SH-SY5Y (cell line): ENCODE measurements at regions not wholly inside any gene's neighbourhood (a gene's known extent, or its start where the extent isn't known, plus 50 kb on each side); places are given as distances from the start of the nearest gene placed in this dataset.

ENCODE experiments used
- GATA2 ChIP-seq: IDR thresholded peaks from 2 replicates; pipeline ENCODE4 v1.6.1; 2011; ENCODE audit warnings: mild to moderate bottlenecking, low read depth, low read length
- GATA3 ChIP-seq: IDR thresholded peaks from 2 replicates; pipeline ENCODE4 v1.6.1; 2011; ENCODE audit warnings: low read depth, mild to moderate bottlenecking, low read length, moderate library complexity

DNA sequence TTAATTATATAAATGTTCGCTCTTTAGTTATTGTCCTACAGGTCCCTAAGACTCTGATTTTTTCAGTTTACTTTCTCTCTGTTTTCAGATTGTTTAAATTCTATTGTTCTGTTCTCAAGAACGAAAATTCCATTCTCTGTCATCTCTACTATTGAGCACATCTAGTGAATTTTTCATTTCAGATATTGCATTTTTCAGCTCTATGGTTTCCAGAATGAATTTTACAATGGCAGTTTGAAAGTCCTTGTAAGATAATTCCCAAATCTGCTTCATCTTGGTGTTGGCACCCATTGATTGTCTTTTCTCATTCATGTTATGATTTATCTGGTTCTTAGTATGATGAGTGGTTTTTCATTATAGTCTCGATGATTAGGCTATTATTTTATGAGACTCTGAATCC is 519.6 kb upstream of the LRFN5 start:
- TF ChIP-seq GATA2 (no peak), GATA3 (no peak)

DNA sequence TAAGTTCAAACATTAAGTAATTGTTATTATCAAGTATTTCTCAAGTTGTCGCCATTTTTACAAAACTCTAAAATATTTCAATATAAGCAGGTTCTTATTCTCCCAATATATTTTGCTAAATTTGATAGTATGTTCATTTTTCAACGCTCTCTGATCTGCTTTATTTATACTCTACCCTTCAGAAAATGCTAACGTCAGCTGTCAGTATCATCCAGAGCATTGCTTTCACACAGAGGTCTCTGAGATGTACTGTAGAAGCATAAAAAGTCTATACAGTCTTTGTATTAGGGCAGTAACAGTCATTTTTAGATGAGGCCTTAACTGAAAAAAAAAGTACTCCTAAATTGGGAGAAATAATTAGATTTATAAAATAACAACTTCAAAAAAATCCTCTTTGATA is 533.1 kb upstream of the LRFN5 start:
- no peak for TF ChIP-seq GATA2
- no peak for TF ChIP-seq GATA3

DNA sequence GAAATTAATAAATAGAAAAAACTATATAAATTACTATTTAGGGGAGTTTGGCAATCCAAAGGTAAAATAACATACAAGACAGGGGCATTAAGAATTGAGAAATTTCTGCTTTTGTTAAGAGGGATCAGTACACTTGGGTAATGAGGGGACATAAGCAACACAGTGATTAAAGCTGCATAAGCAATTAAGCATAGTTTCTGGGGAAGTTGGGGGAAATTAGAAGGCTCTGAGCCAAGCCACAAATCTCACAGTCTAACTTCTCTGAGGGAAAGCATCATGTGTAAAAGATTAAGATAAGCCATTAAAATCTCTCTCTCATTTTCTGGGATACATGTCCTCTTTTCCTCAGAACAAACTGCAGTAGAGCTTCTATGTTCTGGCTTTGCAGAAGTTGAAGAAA is 533.9 kb upstream of the LRFN5 start:
- TF ChIP-seq GATA2, result no peak
- no peak for TF ChIP-seq GATA3

DNA sequence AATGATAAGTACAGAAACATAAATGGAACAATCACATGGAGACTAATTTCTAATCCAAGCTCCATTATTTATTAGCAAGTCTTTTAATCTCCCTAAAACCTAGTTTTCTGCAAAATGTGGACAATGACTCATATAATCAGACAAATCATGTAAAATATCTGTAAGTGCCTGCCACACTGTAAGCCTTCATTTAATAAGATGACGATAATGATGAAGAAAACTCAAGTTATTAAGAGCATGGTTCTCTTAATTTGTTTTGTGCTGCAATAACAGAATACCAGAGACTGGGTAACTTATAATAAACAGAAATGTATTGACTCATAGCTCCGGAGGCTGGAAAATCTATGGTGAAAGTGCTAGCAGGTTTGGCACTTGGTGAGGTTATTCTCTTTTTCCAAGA is 535.3 kb upstream of the LRFN5 start:
- no peak for TF ChIP-seq GATA3
- no peak for TF ChIP-seq GATA2

DNA sequence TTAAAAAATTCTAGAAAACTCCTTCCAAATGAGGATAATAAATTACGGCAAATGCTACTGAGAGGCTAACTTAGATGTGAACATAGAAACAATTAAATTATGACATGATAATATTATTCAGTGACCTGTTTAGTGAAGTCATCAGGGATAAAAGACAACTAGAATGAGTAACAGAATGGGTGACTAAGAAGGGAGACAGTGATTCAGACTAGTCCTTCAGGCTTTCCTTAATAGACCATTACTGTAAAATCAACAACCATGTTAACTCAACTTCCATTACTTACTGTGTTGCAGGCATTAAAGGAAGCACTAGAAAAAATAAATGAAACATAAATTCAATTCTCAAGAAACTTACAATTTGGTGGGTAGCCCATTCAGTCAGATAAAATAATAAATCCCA is 543.9 kb upstream of the LRFN5 start:
- TF ChIP-seq GATA3 (no peak), GATA2 (no peak)

DNA sequence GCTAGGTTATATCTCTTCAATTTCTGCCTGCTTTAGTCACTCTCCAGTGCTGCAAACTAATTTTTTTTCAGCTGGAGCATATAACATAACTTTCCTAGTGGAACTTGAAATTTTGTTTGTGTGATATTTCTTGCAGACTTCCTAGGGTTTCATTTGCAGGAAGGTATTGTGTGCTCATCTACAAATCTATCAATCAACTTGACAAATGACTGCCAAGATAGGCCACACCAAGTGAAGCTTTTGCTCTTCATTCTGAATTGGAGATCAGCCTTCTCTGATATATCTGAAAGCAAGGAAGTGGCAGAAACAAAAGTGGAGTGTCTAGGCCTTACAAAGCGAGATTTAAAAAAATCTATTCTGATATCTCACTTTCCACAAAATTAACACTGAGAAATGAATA is 551.1 kb upstream of the LRFN5 start:
- TF ChIP-seq GATA3 (no peak), GATA2 (no peak)

DNA sequence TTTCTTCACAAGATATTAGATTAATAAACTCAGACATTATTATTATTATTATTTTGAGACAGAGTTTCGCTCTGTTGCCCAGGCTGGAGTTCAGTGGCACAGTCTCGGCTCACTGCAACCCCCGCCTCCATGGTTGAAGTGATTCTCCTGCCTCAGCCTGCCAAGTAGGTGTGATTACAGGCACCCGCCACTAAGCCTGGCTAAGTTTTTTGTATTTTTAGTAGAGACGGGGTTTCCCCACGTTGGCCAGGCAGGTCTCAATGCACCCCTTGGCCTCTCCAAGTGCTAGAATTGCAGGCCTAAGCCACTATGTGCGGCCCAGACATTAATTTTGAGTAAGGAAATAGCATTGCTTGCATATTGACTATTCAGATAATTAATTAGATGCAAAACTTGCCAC is 554.9 kb upstream of the LRFN5 start:
- TF ChIP-seq GATA2 (no peak), GATA3 (no peak)

DNA sequence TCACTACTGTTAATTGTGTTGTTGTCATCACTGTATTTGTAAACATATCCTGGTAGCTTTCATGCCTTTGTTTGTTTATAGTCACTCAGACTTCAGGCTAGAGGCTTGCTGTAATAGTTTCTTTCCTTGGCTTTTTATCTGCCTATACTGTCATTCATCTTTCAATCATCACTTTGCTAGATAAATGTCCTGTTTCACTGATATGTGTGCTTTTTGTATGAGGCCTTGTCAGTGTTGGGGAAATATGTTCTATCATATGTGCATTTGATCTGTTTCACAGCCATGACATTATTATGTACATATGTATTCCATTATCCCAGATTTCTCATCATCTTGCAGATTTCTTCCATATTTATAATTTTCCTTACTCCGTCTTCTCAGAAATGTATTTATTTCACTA is 558.9 kb upstream of the LRFN5 start:
- TF ChIP-seq GATA3, result no peak
- no peak for TF ChIP-seq GATA2

DNA sequence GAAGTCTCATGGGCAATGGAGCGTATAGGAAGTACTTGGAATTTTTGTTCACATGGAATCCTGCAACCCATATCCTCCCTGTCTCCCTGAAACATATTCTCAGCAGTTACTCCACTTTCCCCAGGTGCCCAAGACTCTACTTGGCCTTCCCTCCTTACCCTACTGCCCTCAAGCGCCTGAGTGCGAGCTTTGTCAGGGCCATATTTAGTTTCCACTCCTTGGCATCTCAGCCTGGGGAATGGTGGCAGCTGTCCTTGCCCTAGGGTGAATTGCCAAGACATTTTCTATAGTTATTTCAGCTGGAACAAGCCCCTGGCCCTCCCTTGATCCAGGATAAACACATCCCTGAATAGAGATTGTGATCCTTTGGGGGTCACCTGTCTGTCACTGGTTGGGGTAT is 569.3 kb upstream of the LRFN5 start:
- no peak for TF ChIP-seq GATA3
- no peak for TF ChIP-seq GATA2

DNA sequence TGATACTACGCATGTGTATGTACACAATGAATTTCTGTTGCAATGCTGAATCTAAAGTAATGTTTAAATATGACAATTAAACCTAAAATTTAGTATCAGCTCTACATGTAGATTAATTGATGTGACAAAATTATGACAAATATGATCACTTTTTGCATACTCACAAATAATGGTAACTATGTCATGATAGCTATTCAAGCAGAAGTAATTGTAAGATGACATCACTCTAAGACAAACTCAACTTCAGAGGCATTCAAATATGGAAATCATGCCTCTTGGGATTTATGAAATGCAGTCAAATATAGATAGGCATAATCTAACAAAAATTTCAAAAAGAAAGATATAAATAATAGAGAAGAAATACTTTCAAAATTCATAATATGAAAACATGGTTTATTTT is 571.7 kb upstream of the LRFN5 start:
- TF ChIP-seq GATA2 (no peak), GATA3 (no peak)

DNA sequence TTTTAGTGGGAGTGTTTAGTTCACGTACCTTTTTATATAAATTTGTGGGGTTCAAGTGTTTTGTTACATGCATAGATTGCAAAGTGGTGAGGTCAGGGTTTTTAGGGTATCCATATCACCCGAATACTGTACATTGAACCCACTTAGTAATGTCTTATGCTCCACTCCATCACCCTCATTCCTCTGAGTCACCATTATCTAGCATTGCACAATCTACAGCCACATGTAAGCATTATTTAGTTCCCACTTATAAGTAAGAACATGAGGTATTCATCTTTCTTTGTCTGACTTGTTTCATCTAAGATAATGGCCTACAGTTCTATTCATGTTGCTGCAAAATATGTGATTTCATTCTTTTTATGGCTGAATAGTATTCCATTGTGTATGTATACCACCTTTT is 583.7 kb upstream of the LRFN5 start:
- TF ChIP-seq GATA2, result no peak
- no peak for TF ChIP-seq GATA3

DNA sequence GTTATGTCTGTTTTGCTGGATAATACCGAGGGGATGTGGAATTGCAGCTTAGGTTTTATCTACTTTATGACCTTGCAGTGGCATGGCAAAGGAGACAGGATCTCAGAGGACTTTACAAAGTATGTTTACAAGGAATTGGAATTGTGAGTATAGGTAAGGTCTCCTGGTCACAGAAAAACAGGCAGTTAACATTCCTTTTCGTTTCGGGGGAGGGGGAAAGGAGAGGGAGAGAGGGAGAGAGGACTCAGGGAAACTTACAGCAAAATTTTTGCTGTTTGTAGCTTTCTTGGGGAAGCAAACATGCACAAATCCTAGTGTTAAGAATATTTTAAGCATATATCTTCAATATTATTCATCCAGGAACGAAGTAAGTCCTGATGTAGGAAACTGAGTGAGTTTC is 590.5 kb upstream of the LRFN5 start:
- TF ChIP-seq GATA3, result no peak
- no peak for TF ChIP-seq GATA2

DNA sequence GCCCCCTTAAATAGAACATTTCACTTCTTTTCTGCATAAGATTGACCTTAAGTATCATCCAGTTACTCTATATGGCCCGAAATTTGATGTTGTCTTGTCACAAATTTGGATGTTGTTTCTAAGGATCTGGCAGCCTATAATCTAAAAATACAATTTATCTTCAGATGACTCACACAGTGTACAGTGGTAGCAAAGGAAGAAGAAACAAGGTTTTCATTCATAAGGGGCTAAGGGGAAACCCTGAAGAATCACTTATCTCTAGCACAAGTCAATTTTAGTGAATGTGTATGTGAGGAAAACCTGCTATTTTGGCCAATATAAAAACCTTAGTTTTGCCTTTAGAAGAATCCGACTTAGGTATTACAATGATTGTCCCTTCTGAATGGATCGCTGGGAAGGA is 606.3 kb upstream of the LRFN5 start:
- no peak for TF ChIP-seq GATA2
- TF ChIP-seq GATA3, result no peak

DNA sequence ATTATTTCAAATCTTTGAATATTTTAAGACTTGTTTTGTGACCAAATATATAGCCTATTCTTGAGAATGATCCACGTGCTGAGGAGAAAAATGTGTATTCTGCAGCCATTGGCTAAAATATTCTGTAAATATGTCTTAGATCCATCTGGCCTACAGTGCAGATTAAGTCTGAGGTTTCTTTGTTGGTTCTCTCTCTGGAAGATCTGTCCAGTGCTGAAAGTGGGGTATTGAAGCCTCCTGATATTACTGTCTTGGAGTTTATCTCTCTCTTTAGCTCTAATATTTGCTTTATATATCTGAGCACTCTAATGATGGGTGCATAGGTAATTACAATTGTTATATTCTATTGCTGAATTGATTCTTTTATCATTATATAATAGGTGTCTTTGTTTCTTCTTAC is 617.4 kb upstream of the LRFN5 start:
- no peak for TF ChIP-seq GATA2
- TF ChIP-seq GATA3, result no peak

DNA sequence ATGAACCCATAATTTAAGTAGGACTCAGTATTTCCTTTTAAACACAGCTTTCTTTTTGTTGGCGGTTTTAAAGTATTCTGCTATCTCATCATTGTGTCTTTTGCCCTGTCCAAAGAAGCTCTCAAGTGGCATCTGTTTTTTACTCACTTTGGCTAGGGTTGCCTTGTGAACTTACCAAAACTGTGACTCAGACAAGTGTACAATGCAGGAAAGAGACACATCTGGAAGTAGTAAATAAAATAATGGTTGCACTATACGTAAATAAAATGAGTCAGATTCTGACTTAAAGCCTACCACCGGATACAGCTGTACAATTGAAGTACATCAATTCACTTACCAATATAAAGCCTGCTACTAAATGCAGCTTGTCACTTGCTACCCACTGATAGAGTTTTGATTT is 619.2 kb upstream of the LRFN5 start:
- TF ChIP-seq GATA3 (no peak), GATA2 (no peak)

DNA sequence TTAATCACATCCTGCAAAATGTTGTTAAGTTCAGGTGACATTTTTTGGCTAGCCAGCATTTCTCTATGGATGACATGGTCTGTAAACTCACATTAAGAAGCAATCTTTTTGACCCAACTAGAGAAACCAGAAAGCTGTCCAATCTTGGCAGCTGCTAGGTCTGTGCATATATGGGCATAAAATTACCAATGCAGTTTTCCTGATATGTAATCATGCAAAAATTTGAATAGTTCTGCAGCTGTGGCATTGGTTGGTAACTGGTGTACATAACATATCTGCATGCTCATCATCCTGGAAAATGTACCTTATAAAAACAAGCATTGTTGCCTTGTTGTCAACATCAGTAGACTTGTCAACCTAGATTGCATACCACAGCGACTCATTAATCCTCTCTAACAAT is 620.0 kb upstream of the LRFN5 start:
- TF ChIP-seq GATA3 (no peak), GATA2 (no peak)

DNA sequence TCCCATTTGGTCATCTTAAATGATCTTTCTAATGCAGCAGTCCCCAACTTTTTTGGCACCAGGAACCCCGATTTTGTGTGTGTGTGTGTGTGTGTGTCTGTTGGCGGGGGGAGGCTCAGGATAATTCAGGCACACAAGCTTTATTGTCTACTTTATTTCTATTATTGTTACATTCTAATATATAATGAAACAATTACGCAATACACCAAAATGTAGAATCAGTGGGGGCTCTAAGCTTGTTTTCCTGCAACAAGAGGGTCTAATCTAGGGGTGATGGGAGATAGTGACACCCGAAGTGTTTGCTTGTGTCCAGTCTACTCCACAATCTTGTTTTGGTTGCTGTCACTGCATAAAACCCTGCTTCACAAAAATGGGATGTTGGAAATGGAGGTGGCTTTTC is 621.1 kb upstream of the LRFN5 start:
- no peak for TF ChIP-seq GATA3
- no peak for TF ChIP-seq GATA2

DNA sequence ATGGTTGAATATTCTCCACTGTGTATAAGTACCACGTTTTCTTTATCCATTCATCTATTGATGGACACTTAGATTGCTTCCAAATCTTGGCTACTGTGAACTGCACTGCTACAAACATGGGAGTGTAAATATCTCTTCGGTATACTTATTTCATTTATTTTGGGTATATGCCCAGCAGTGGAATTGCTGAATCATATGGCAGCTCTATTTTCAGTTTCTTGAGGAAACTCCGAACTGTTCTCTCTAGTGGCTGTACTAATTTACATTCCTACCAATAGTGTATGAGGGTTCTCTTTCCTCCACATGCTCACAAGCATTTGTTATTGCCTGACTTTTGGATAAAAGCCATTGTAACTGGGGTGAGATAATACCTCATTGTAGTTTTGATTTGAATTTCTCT is 623.1 kb upstream of the LRFN5 start:
- TF ChIP-seq GATA3, result no peak
- TF ChIP-seq GATA2, result no peak

DNA sequence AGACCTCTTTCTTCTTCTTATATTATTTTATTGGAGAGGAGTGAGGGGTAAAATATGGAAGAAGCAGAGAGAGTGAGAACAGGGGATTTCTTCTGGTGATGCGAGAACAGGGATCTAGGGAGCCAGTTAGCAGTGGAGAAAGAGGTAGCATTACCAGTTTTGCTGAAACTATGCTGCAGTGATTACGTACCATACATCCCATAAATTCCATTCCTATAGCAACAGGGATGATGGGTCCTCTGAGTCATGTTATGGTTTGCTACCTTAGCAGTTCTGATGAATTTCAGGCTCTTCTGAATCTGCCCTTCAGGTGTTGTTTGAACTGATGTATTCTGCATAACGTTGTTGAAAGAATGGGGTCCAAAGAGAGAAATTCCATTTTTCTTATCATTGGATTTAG is 625.4 kb upstream of the LRFN5 start:
- TF ChIP-seq GATA3 (no peak), GATA2 (no peak)
